Central memory CD4-positive, alpha-beta T cell (primary cell): ENCODE measurements at regions not wholly inside any gene's neighbourhood (a gene's known extent, or its start where the extent isn't known, plus 50 kb on each side); places are given as distances from the start of the nearest gene placed in this dataset.
"Not testable (repeated sequence)": the region's sequence is repeated elsewhere in the genome, so short reads cannot be mapped to it uniquely, and the experiment has no call there.

ENCODE experiments used
- DNase-seq: peaks from one replicate; pipeline ENCODE4 v3.0.0; 2022

GRCh38 chr4:102397056-102397455, 51.8 kb upstream of the SLC39A8 start:
- not testable (repeated sequence) for DNase-seq

DNA sequence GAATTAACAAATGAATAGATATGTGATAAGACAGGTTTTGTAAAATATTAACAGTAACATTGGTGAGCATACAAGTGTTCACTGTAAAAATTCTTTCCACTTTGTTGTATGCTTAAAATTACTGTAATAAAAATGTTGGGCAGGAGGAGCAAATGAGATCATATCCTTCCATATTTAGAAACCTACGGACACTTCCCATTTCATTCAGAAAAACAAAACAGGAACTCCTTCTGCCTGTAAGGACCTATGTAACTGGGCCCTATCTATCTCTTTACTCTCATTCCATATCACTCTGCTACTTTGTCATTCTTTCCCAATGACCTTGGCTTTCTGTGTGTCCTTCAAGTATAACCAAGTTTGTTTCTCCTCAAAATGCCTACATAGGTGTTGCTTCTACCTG, 53.7 kb upstream of the SLC39A8 start:
- no peak for DNase-seq

GRCh38 chr4:102400898-102401297, 55.6 kb upstream of the SLC39A8 start:
- no peak for DNase-seq

DNA sequence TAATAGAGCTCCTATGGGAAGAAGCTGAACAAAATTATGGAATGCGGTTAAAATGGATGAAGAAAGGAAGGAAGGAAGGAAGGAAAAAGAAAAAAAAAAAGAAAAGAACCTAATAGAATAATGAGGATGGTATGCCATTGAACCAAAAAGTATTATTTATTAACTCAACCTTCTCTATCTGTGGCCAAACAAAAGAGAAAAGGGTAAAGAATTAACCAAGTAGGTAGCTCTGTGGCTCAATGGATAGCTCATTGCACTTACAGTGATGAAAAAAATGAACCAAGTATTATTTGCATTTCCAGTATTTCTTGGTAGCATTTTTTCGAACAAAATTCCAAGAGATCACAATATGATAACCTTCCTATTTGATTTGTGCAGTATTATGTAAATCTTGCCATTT, 56.9 kb upstream of the SLC39A8 start:
- DNase-seq = no peak

GRCh38 chr4:102403116-102403515, 57.8 kb upstream of the SLC39A8 start:
- no peak for DNase-seq

- DNase-seq = no peak
Observed at GRCh38 chr4:102404431-102404969, 59.2 kb upstream of the SLC39A8 start.

- no peak for DNase-seq
Observed at GRCh38 chr4:102405821-102406401, 60.6 kb upstream of the SLC39A8 start.

- not testable (repeated sequence) for DNase-seq
Observed at GRCh38 chr4:102410884-102411283, 65.6 kb upstream of the SLC39A8 start.

DNA sequence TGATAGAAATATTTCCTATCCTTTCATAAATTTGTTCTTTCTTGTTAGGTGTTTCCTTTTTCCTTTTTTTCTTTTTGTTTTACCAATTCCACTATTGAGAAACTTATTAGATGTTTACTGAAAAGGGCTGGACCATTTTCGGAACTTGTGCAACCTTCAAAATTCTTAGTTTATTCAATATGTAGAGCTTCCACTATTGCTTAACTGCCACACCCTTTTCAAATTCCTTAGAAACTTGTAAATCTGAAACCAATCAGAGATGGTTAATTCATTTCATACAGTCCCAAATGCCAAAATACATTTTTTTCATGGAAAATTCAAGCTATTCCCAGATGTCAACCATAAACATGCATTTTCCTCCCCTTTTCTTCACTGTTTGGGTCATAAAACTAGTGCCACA, 66.1 kb upstream of the SLC39A8 start:
- DNase-seq = no peak

DNA sequence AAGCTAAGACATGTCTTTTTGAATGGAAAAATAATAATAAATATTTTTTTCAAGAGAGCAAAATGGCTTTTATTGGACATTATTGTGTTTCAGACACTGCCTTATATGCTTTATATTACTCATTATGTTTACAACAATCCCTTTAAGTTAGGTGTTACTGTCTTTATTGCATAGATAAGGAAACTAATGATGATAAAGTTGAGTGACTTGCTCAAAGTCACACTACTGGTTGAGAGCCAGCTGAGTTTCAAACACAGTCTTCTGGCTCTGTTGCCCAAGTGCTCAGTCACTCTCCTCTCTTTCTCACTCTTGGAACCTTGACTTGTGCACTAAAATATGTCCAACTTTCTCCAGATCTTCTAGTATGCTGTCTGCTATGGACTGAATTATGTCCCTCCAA, 71.5 kb upstream of the SLC39A8 start:
- no peak for DNase-seq

DNA sequence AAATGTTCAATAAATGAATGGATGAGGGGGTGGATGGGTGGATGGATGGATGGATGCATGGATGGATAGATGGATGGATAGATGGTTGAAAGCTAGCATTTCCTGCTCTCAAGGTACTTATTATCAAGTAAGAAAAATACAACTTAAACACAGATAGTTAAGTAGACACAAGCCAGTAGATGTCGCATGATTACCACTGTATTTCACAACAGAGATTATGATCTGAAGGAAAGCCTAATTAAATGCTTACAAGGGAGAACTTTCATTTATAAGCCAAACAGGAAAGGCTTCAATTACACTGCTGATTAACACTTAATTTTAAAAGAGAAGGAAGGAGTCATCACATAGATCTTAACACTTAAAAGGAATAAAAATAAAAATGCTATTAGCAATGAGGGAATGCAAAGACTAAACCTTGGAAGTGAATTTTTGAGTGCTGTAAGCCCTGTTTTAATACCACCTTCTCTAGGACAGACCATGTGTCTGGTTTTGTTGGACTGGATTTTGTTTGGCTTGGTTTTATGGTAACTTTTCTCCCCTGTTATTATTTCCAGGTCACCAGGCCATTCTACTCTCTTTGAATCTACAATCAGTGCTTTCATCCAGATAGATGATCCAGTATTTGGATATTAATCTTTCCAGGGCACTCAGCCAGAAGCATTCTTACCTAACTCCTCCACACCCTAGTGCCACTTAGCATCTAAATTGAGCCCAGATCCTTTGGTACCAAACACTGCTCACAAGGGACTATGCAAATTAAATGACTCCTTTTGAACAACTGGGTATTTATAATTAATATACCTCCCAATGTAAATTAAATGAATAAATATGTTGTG, 75.5 kb upstream of the SLC39A8 start:
- DNase-seq = no peak

- DNase-seq = no peak
Observed at GRCh38 chr4:102422843-102423242, 77.6 kb upstream of the SLC39A8 start.

DNA sequence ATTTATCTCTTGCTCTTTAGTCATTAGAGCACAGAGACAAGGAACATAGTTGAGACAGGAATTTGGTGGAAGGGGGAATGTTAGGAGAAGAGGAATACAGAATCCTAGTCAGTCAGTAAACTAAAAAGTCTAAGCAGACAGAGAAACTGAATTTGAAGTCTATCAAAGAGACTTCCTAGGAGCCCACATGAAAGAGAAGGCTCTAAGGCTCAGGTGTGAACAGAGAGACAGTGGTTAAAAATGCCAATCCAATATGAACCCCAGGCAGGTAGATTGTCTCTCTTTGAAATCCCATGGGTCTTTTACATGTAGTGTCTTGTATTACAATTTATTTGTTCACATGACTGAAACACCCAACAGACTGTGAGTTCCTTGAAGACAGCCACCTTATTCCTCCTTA, 77.8 kb upstream of the NFKB1 start:
- DNase-seq = no peak

GRCh38 chr4:102427371-102427998, 73.7 kb upstream of the NFKB1 start:
- no peak for DNase-seq

DNA sequence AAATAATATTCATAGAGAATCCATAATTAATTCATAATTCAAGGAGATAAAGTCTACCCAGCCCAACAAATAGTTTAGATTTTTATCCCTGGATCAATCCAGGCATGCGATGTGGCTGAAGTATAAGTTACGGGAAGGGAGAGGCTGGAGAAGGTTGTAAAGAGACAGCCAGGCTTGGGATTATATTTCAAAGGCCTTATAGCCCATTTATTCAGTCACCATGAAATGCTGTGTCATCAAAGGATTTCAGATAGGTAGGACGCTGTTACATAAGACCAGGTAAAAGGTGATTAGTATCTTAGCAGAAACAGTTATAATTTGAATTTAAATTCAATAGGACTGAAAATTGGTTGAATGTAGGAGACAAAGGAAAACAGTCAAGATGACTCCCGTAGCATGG, 73.0 kb upstream of the NFKB1 start:
- no peak for DNase-seq

DNA sequence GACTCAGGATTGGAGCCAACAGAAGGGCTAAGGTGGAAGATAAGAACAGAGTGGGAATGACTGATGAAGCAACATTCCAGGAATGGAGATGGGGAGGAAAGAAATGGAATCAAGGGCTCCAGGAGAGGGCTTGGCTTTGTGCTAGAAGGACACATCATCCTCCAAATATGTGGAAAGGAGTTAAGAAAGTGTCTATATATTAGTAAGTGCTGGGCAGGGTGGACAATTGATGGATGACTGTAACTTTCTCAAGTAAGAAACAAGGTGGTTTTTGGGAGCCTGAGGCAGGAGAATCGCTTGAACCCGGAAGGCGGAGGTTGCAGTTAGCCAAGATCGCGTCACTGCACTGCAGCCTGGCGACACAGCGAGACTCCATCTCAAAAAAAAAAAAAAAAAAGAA, 71.6 kb upstream of the NFKB1 start:
- DNase-seq = no peak

GRCh38 chr4:102430461-102430910, 70.7 kb upstream of the NFKB1 start:
- no peak for DNase-seq

DNA sequence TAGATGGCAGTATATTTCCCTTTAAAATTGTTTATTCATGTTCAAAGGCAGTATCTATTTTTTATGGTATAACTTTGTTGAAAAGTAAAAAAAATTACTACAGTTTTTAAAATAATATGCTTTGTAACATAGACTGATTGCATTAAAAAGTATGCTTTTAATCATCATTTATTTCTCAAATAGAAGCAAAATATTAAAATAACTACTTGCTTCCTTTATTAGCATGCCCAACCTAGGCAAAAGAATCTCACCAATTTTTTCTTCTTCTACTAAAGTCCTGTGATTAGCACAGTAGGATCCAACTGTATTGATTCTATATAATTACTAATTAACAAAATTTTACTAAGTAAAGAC, 69.6 kb upstream of the NFKB1 start:
- DNase-seq = no peak

DNA sequence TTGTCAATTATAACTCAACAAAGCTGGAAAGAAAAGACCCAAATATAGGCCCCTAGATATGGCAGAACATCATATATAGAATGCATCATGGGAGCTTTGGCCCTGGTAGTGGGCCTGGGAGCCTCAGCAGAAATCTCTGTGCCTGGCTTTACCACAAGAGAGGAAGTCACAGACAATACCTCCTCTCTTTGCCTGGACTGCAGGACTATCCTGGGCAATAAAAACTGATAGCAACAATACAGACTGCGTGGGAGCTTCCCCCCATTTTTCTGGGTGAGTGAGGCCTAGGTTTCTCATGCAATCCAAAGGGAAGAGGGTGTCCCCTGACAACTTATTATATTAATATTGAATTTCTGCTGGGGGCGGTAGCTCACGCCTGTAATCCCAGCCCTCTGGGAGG, 64.0 kb upstream of the NFKB1 start:
- DNase-seq = no peak

GRCh38 chr4:102438396-102439235, 62.5 kb upstream of the NFKB1 start:
- no peak for DNase-seq

DNA sequence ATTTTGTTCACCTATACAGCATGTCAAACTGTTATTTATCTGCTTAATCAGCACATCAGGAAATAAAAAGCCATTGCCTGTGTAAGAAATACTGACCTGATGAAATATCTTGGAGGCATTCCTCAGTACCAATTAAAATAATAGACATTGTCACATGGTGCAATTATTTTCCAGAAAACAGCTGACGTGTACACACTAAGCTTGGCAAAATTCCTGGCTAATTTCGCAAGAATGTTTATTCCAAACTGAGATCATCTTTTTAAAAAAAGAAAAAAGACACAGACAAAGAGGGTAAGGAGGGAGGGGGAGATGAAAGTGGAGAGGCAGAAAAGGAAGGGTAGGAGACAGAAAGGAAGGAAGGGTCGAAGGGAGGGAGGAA, 61.9 kb upstream of the NFKB1 start:
- DNase-seq = no peak

DNA sequence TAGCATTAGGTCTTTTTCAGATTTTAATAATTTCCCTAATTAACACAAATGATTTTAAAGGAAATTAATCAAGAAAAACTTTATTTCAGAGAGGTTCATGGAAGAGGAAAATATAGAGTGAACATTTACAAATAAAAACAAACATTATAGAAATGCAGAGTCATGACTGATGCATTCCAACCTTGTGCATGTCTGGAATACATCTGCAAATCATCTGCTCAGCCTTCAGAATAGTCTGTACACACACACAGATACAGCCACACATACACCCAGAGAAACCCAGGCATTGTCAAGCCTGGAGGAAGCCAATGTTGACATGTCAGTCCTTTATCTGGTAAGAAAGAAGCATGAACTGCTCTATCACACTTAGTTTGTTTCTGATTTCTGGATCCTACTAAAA, 61.3 kb upstream of the NFKB1 start:
- DNase-seq = no peak

GRCh38 chr4:102440498-102440897, 60.7 kb upstream of the NFKB1 start:
- no peak for DNase-seq
